A549 (cell line): ENCODE measurements at regions not wholly inside any gene's neighbourhood (a gene's known extent, or its start where the extent isn't known, plus 50 kb on each side); places are given as distances from the start of the nearest gene placed in this dataset.

Experiments used
- ATAC-seq, 2 experiments: fragments of 200-7000 bp in 1 of 2; fragments of >200 bp in 1 of 2; cut with Nextera tagmentation in 1 of 2; cut with Tn5 transposase in 1 of 2; 3 replicates each; pipeline versions ENCODE4 v1.8.0 to v1.9.1; 2018 to 2020; ENCODE audit warnings: mild to moderate bottlenecking in 1 of 2, moderate library complexity in 1 of 2
- CTCF ChIA-PET: fragments of 300-600 bp; sonication (Branson Sonifier 250); formaldehyde crosslinking; extraction: SDS; loops from one replicate; lab custom pipeline; 2021; ENCODE audit warnings: antibody characterized with exemption, inconsistent platforms; lab: Yijun Ruan, JAX
- POLR2A ChIA-PET: fragments of 350-600 bp; formaldehyde crosslinking; extraction: SDS; loops from one replicate; lab custom pipeline; 2021; ENCODE audit warnings: antibody characterized with exemption, inconsistent platforms; lab: Yijun Ruan, JAX
- DNase-seq, 2 experiments: peaks; one replicate each; pipeline versions ENCODE4 v3.0.0 to v3.0.0-alpha.2; 2011 to 2016; ENCODE audit warnings: low read depth in 1 of 2, low spot score in 1 of 2
- FAIRE-seq: peaks from 2 replicates; lab custom pipeline; 2011; peaks lifted over from hg19 to GRCh38; lab: Jason Lieb, UNC
- H3K27ac ChIP-seq, 2 experiments: fragments of >200 bp; sonication (Bioruptor Twin); formaldehyde crosslinking; 3 replicates each; pipeline ENCODE4 v1.5.1; 2016 to 2017
- H3K4me1 ChIP-seq: fragments of >200 bp; sonication (Bioruptor Twin); formaldehyde crosslinking; 3 replicates; pipeline ENCODE4 v1.6.1; 2016
- H3K4me2 ChIP-seq: fragments of >200 bp; sonication (Bioruptor Twin); formaldehyde crosslinking; 3 replicates; pipeline ENCODE4 v1.6.1; 2016
- H3K4me3 ChIP-seq: fragments of >200 bp; sonication (Bioruptor Twin); formaldehyde crosslinking; 3 replicates; pipeline ENCODE4 v1.5.1; 2016
- H3K9me3 ChIP-seq: fragments of >200 bp; sonication (Bioruptor Twin); formaldehyde crosslinking; 3 replicates; pipeline ENCODE4 v1.6.1; 2016
- CBX8 ChIP-seq: fragments of 200-600 bp; sonication (generic); IDR thresholded peaks from 2 replicates; pipeline ENCODE4 v1.6.1; 2016
- CEBPB ChIP-seq, 2 experiments: fragments of >200 bp in 1 of 2; sonication (Bioruptor Twin) in 1 of 2; formaldehyde crosslinking in 1 of 2; IDR thresholded peaks; 2 replicates each; pipeline ENCODE4 v1.6.1; 2012 to 2016
- CHD4 ChIP-seq: fragments of 200-600 bp; sonication (generic); IDR thresholded peaks from 2 replicates; pipeline ENCODE4 v1.6.1; 2016; ENCODE audit warnings: antibody characterized with exemption, mild to moderate bottlenecking, borderline replicate concordance
- EHMT2 ChIP-seq: fragments of 200-600 bp; sonication (generic); IDR thresholded peaks from 2 replicates; pipeline ENCODE4 v1.6.1; 2016; ENCODE audit warnings: antibody characterized with exemption, low read depth, mild to moderate bottlenecking, moderate library complexity
- EP300 ChIP-seq, 2 experiments: fragments of >200 bp; sonication (Bioruptor Twin); formaldehyde crosslinking; IDR thresholded peaks; 2 replicates in 1 of 2; 3 replicates in 1 of 2; pipeline ENCODE4 v1.6.1; 2016 to 2017
- ESRRA ChIP-seq: fragments of 150-350 bp; IDR thresholded peaks from 2 replicates; pipeline ENCODE4 v1.6.1; 2014; ENCODE audit warnings: mild to moderate bottlenecking, low read length, borderline replicate concordance
- FOSB ChIP-seq: fragments of 250-450 bp; sonication (Bioruptor Pico); IDR thresholded peaks from 2 replicates; pipeline ENCODE4 v1.5.0; 2020; ENCODE audit warnings: mild to moderate bottlenecking, moderate library complexity
- FOXS1 ChIP-seq: fragments of 250-450 bp; sonication (Bioruptor Pico); IDR thresholded peaks from 2 replicates; pipeline ENCODE4 v1.5.0; 2020; ENCODE audit warnings: mild to moderate bottlenecking, moderate library complexity
- HEYL ChIP-seq: fragments of 250-450 bp; sonication (Bioruptor Pico); IDR thresholded peaks from 2 replicates; pipeline ENCODE4 v1.8.0; 2021; ENCODE audit warnings: mild to moderate bottlenecking, moderate library complexity
- HOXB13 ChIP-seq: fragments of 250-450 bp; sonication (Bioruptor Pico); IDR thresholded peaks from 2 replicates; pipeline ENCODE4 v1.5.0; 2020; ENCODE audit warnings: low read depth, mild to moderate bottlenecking, moderate library complexity
- HOXB5 ChIP-seq: fragments of 250-450 bp; sonication (Bioruptor Pico); IDR thresholded peaks from 2 replicates; pipeline ENCODE4 v1.5.0; 2020; ENCODE audit warnings: mild to moderate bottlenecking, moderate library complexity
- JUNB ChIP-seq: fragments of >200 bp; sonication (Bioruptor Twin); formaldehyde crosslinking; IDR thresholded peaks from 2 replicates; pipeline ENCODE4 v1.6.1; 2016
- KDM1A ChIP-seq: fragments of 200-600 bp; sonication (generic); IDR thresholded peaks from 2 replicates; pipeline ENCODE4 v1.6.1; 2016; ENCODE audit warnings: low read depth, mild to moderate bottlenecking
- KDM5A ChIP-seq: fragments of 200-600 bp; sonication (generic); IDR thresholded peaks from 2 replicates; pipeline ENCODE4 v1.6.1; 2016; ENCODE audit warnings: antibody characterized with exemption, mild to moderate bottlenecking
- MAFK ChIP-seq: fragments of 450-650 bp; IDR thresholded peaks from 2 replicates; pipeline ENCODE4 v1.6.1; 2014; ENCODE audit not compliant: partially characterized antibody
- MAZ ChIP-seq: fragments of 150-350 bp; IDR thresholded peaks from 2 replicates; pipeline ENCODE4 v1.6.1; 2014; ENCODE audit warnings: antibody characterized with exemption, low read depth, low read length, borderline replicate concordance
- NFE2L2 ChIP-seq: fragments of 150-350 bp; conservative IDR thresholded peaks from 2 replicates; pipeline ENCODE4 v1.6.1; 2014; ENCODE audit warnings: low read length
- PHF8 ChIP-seq: fragments of 200-600 bp; sonication (generic); IDR thresholded peaks from 2 replicates; pipeline ENCODE4 v1.6.1; 2016; ENCODE audit warnings: low read depth, mild to moderate bottlenecking, antibody characterized with exemption, moderate library complexity, borderline replicate concordance
- RFX5 ChIP-seq: fragments of 450-650 bp; IDR thresholded peaks from 2 replicates; pipeline ENCODE4 v1.7.1; 2014; ENCODE audit warnings: antibody characterized with exemption, mild to moderate bottlenecking, moderate library complexity
- SMC3 ChIP-seq: fragments of >200 bp; sonication (Bioruptor Twin); formaldehyde crosslinking; IDR thresholded peaks from 3 replicates; pipeline ENCODE4 v1.6.1; 2018; ENCODE audit warnings: inconsistent platforms
- TP53 ChIP-seq: fragments of 250-450 bp; sonication (Bioruptor Pico); IDR thresholded peaks from 2 replicates; pipeline ENCODE4 v1.5.0; 2021; ENCODE audit warnings: mild to moderate bottlenecking, moderate library complexity
- ZC3H11A ChIP-seq: fragments of 450-650 bp; IDR thresholded peaks from 2 replicates; pipeline ENCODE4 v1.6.1; 2014; ENCODE audit warnings: antibody characterized with exemption, mild to moderate bottlenecking
- ZNF302 ChIP-seq: fragments of 250-450 bp; sonication (Bioruptor Pico); IDR thresholded peaks from 2 replicates; pipeline ENCODE4 v1.9.0; 2021; ENCODE audit warnings: inconsistent platforms, mild to moderate bottlenecking, moderate library complexity
- WGBS: methylation state at CpG from one replicate; pipeline ENCODE4 v1.1.6; 2017; ENCODE audit errors: missing lambda C conversion rate; 5-methylcytosine and 5-hydroxymethylcytosine counted together
- TF ChIP-seq, protein P1 (sequence below): IDR thresholded peaks from 2 replicates; pipeline ENCODE4 v1.6.1; 2012
- TF ChIP-seq, protein P2 (sequence below): fragments of >200 bp; sonication (Bioruptor Twin); formaldehyde crosslinking; IDR thresholded peaks from 3 replicates; pipeline ENCODE4 v1.5.1; 2016
- TF ChIP-seq, protein P3 (sequence below): fragments of 250-450 bp; sonication (Bioruptor Pico); IDR thresholded peaks from 2 replicates; pipeline ENCODE4 v1.5.0; 2020; ENCODE audit warnings: low read depth, mild to moderate bottlenecking, moderate library complexity

DNA sequence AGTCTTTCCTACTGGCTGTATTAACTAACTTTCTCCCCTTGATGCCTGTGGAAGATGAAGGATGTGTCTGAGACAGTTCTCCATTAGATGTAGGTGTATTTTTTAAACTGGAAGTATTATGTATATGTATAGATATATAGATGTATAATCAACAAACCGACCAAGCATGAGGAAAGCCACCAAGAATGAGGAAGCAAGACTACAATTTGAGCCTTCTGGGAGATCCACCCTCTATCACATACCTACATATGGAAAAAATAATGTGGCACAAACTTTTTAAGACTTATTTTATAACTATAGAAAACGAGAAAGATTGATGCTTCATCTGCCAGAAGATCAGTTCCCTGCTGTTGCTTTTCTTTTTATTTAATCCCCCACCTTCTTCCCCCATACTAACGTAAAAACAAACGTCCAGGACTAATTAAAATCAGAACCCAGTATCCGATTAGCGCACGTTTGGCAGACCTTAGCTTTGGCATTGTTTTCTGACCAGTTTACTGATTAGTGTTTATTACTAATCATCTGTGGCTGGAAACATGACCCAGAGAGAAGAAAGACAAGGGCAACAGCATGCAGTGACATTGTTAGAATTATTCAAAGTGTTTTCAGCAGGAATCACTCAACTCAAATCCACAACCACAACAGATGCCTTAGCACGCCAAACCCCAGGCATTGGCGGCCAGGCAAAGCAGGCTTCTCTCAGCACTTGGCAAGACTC, 490.2 kb downstream of the EBF1 start:
- H3K4me2 ChIP-seq, result no peak overlapping the region
- ATAC-seq, result no peak

DNA sequence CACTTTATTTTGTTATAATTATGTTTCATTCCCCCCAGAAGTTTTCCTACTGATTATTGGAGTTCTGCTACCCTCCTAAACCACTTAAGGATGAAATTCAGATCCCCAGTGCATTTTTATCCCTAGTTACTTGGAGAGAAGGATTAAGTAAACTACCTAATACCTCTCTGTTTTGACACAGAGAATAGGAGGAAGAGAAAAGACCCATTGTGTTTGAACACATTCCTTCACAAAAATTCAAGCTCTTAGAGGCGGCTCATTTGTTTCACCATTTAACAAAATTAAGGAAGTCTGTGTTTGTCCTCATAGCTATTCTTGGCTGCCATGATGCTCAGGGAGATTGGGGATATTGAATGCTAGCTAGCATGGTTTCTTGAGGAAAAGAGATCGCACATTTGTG, 492.6 kb downstream of the EBF1 start:
- Histone ChIP-seq H3K4me3 (no peak overlapping the region), H3K27ac (no peak overlapping the region), H3K4me2 (no peak overlapping the region), H3K4me1 (no peaks in the 10 kb centered on the region), H3K9me3 (no peaks in the 10 kb centered on the region)
- no peak for DNase-seq
- ChIA-PET CTCF (interaction anchor here (1.3 to 1.7 kb wide), 3 partner anchors 24 to 532 kb away, joined by 3 to 5 read pairs (median 4); no protein-coding TSS in a partner anchor), POLR2A (no interaction called here)
- FAIRE-seq, result no peak
- 10% methylated on average over 2 of the region's 2 CpGs for WGBS
- TF ChIP-seq CBX8 (no peak), CEBPB (IDR thresholded peaks at IDR 0.05) (no peak), KDM1A (no peak), KDM5A (no peak), RFX5 (no peak), ESRRA (no peak), FOSB (CRISPR knock-in tag) (no peak)
- TF ChIP-seq, protein P1, sequence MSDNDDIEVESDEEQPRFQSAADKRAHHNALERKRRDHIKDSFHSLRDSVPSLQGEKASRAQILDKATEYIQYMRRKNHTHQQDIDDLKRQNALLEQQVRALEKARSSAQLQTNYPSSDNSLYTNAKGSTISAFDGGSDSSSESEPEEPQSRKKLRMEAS, result no peak
- ATAC-seq, result no peak

More for the DNA sequence above, 490.2 kb downstream of the EBF1 start:
- Histone ChIP-seq H3K9me3 (no peaks in the 10 kb centered on the region), H3K27ac (no peak overlapping the region), H3K4me1 (no peaks in the 10 kb centered on the region), H3K4me3 (no peak overlapping the region)
- no peak for TF ChIP-seq EHMT2
- no peak for TF ChIP-seq MAZ
- DNase-seq (no peak), FAIRE-seq (no peak)
- POLR2A ChIA-PET, result no interaction called here
- CTCF ChIA-PET, result no interaction called here
- 35% methylated on average over 9 of the region's 9 CpGs for WGBS

DNA sequence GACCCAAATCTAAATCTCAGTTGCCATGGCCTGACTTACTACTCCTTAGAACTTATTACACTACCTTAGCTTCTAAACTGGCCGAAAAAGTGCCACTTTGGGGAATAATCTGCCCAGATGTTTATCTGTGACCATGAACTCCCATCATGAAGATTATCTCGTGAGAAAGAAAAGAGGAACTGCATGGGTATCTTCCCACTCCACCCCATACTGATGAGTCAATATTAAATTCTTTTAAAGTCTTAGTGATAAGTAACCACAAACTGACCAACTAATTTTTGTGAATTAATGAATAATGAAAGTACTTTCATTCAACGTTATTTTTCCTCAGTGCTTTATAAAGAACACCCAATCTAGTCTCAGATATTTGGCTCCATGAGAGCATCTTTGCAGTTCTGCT, 493.5 kb downstream of the EBF1 start:
- Histone ChIP-seq H3K27ac (no peak overlapping the region), H3K9me3 (no peaks in the 10 kb centered on the region), H3K4me2 (no peak overlapping the region), H3K4me1 (no peaks in the 10 kb centered on the region), H3K4me3 (no peak overlapping the region)
- FAIRE-seq (no peak), ATAC-seq (no peak), DNase-seq (no peak)
- WGBS, result 1% methylated on average over 3 of the region's 3 CpGs
- CTCF ChIA-PET, result interaction anchor here (1.1 to 1.7 kb wide), 2 partner anchors 24 to 531 kb away, joined by 4 to 5 read pairs; no protein-coding TSS in a partner anchor
- TF ChIP-seq EP300 (IDR thresholded peaks at IDR 0.05) (no peak), MAZ (no peak), ZC3H11A (no peak), PHF8 (no peak), NFE2L2 (no peak), CHD4 (no peak), KDM5A (no peak), JUNB (no peak), HOXB5 (CRISPR knock-in tag) (no peak), FOXS1 (no peak), CBX8 (no peak), SMC3 (no peak), TP53 (CRISPR knock-in tag) (no peak), ZNF302 (CRISPR knock-in tag) (no peak), HOXB13 (CRISPR knock-in tag) (no peak), HEYL (CRISPR knock-in tag) (no peak), EHMT2 (no peak), MAFK (no peak)
- TF ChIP-seq, protein P2, sequence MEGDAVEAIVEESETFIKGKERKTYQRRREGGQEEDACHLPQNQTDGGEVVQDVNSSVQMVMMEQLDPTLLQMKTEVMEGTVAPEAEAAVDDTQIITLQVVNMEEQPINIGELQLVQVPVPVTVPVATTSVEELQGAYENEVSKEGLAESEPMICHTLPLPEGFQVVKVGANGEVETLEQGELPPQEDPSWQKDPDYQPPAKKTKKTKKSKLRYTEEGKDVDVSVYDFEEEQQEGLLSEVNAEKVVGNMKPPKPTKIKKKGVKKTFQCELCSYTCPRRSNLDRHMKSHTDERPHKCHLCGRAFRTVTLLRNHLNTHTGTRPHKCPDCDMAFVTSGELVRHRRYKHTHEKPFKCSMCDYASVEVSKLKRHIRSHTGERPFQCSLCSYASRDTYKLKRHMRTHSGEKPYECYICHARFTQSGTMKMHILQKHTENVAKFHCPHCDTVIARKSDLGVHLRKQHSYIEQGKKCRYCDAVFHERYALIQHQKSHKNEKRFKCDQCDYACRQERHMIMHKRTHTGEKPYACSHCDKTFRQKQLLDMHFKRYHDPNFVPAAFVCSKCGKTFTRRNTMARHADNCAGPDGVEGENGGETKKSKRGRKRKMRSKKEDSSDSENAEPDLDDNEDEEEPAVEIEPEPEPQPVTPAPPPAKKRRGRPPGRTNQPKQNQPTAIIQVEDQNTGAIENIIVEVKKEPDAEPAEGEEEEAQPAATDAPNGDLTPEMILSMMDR, result no peak
- TF ChIP-seq, protein P3, sequence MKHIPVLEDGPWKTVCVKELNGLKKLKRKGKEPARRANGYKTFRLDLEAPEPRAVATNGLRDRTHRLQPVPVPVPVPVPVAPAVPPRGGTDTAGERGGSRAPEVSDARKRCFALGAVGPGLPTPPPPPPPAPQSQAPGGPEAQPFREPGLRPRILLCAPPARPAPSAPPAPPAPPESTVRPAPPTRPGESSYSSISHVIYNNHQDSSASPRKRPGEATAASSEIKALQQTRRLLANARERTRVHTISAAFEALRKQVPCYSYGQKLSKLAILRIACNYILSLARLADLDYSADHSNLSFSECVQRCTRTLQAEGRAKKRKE, result no peak
- POLR2A ChIA-PET, result no interaction called here
